HCT116 (cell line): ENCODE measurements at regions not wholly inside any gene's neighbourhood (a gene's known extent, or its start where the extent isn't known, plus 50 kb on each side); places are given as distances from the start of the nearest gene placed in this dataset.

ENCODE experiments used
- CEBPB ChIP-seq: IDR thresholded peaks from 2 replicates; pipeline ENCODE4 v1.6.1; 2012; ENCODE audit warnings: low read depth
- CTCF ChIP-seq, 3 experiments: fragments of 200-600 bp in 1 of 3; sonication (generic) in 1 of 3; IDR thresholded peaks in 2 of 3; conservative IDR thresholded peaks in 1 of 3; 2 replicates each; pipeline ENCODE4 v1.5.1; 2012 to 2017; ENCODE audit warnings: low read depth in 2 of 3, low read length in 2 of 3, antibody characterized with exemption in 1 of 3, borderline replicate concordance in 1 of 3, control low read depth in 1 of 3, mild to moderate bottlenecking in 1 of 3, mixed read lengths in 1 of 3, mixed run types in 1 of 3, moderate library complexity in 1 of 3; ENCODE audit not compliant: insufficient read depth in 1 of 3
- EGR1 ChIP-seq: IDR thresholded peaks from 2 replicates; pipeline ENCODE4 v1.6.1; 2012; ENCODE audit warnings: low read depth
- EZH2 ChIP-seq: fragments of 200-600 bp; sonication (generic); IDR thresholded peaks from 2 replicates; pipeline ENCODE4 v1.6.1; 2017; ENCODE audit warnings: antibody characterized with exemption, mixed run types
- EZH2phosphoT487 ChIP-seq: fragments of 200-600 bp; IDR thresholded peaks from 2 replicates; pipeline ENCODE4 v1.6.1; 2018; ENCODE audit warnings: antibody characterized with exemption, borderline replicate concordance
- JUND ChIP-seq: IDR thresholded peaks from 2 replicates; pipeline ENCODE4 v1.6.1; 2012
- MAX ChIP-seq: IDR thresholded peaks from 2 replicates; pipeline ENCODE4 v1.6.1; 2012
- POLR2A ChIP-seq: IDR thresholded peaks from 2 replicates; pipeline ENCODE4 v1.7.0; 2011; ENCODE audit warnings: borderline replicate concordance; ENCODE audit not compliant: insufficient read depth, insufficient read length; ENCODE audit errors: extremely low read depth
- POLR2AphosphoS5 ChIP-seq: IDR thresholded peaks from 2 replicates; pipeline ENCODE4 v1.6.1; 2011; ENCODE audit warnings: mild to moderate bottlenecking, low read depth, low read length, moderate library complexity
- REST ChIP-seq: IDR thresholded peaks from 2 replicates; pipeline ENCODE4 v1.6.1; 2012; ENCODE audit warnings: low read depth

- TF ChIP-seq CTCF (IDR thresholded peaks at IDR 0.05 in 2 of 3, conservative IDR thresholded peaks at IDR 0.05 in 1 of 3; ENCODE audit: borderline replicate concordance in 1 of 3, insufficient read depth in 1 of 3, low read depth in 2 of 3, low read length in 2 of 3) (no peak), EGR1 (no peak), REST (no peak), POLR2A (no peak), CEBPB (no peak), EZH2phosphoT487 (no peak), POLR2AphosphoS5 (no peak), EZH2 (no peak), MAX (no peak), JUND (no peak)
Measured at GRCh38 chr4:138875891-138876608, 139.5 kb upstream of the NOCT start.
